HG03066 (cell line): ENCODE measurements at regions not wholly inside any gene's neighbourhood (a gene's known extent, or its start where the extent isn't known, plus 50 kb on each side); places are given as distances from the start of the nearest gene placed in this dataset.

Source experiments
- ATAC-seq: cut with Tn5 transposase; IDR thresholded peaks from one replicate; pipeline ENCODE4 v1.9.1; 2021; ENCODE audit warnings: low read depth; ENCODE audit not compliant: unreplicated experiment

- ATAC-seq = no peak
Measured at GRCh38 chr6:33924681-33925080, 120.9 kb upstream of the MLN start.

- ATAC-seq = no peak
Measured at GRCh38 chr6:33923857-33924514, 120.2 kb upstream of the MLN start.

GRCh38 chr6:33921745-33922144 is 117.9 kb upstream of the MLN start:
- no peak for ATAC-seq

GRCh38 chr6:33918175-33918695 is 114.4 kb upstream of the MLN start:
- no peak for ATAC-seq

- ATAC-seq = no peak
Measured at GRCh38 chr6:33915134-33915533, 111.3 kb upstream of the MLN start.

- no peak for ATAC-seq
Measured at GRCh38 chr6:33914645-33915044, 110.8 kb upstream of the MLN start.

- no peak for ATAC-seq
Measured at GRCh38 chr6:33912195-33912594, 108.4 kb upstream of the MLN start.

GRCh38 chr6:33911488-33911887 is 107.7 kb upstream of the MLN start:
- no peak for ATAC-seq

GRCh38 chr6:33910594-33910993 is 106.8 kb upstream of the MLN start:
- ATAC-seq = no peak

GRCh38 chr6:33909737-33910136 is 105.9 kb upstream of the MLN start:
- ATAC-seq = no peak

- ATAC-seq = no peak
Measured at GRCh38 chr6:33908025-33908424, 104.2 kb upstream of the MLN start.

- no peak for ATAC-seq
Measured at GRCh38 chr6:33907227-33907626, 103.4 kb upstream of the MLN start.

GRCh38 chr6:33906439-33906838 is 102.6 kb upstream of the MLN start:
- ATAC-seq = no peak

- ATAC-seq = no peak
Measured at GRCh38 chr6:33905071-33905609, 101.3 kb upstream of the MLN start.

GRCh38 chr6:33904747-33905065 is 100.9 kb upstream of the MLN start:
- no peak for ATAC-seq

GRCh38 chr6:33904050-33904746 is 100.4 kb upstream of the MLN start:
- ATAC-seq = peak; percentile 78

- no peak for ATAC-seq
Measured at GRCh38 chr6:33903579-33903978, 99.8 kb upstream of the MLN start.

- ATAC-seq = no peak
Measured at GRCh38 chr6:33902457-33902853, 98.7 kb upstream of the MLN start.

GRCh38 chr6:33901822-33902456 is 98.1 kb upstream of the MLN start:
- ATAC-seq = no peak

- no peak for ATAC-seq
Measured at GRCh38 chr6:33898771-33899170, 95.0 kb upstream of the MLN start.

GRCh38 chr6:33897189-33897780 is 93.5 kb upstream of the MLN start:
- ATAC-seq = no peak
